Stimulated activated CD4-positive, alpha-beta T cell treated with anti-CD3 and anti-CD28 coated beads, Interleukin-12 subunit alpha, Interleukin-12 subunit beta, amount 100 ng/mL, for 48 hours (primary cell): ENCODE measurements at regions not wholly inside any gene's neighbourhood (a gene's known extent, or its start where the extent isn't known, plus 50 kb on each side); places are given as distances from the start of the nearest gene placed in this dataset.
"Not testable (repeated sequence)": the region's sequence is repeated elsewhere in the genome, so short reads cannot be mapped to it uniquely, and the experiment has no call there.

Source experiments
- DNase-seq, 3 donors: peaks; one replicate each; pipeline ENCODE4 v3.0.0-alpha.2; 2020; ENCODE audit warnings: low read depth in 2 of 3, low spot score in 1 of 3

GRCh38 chr6:114714836-114715507 lies 372.1 kb upstream of the HS3ST5 start:
- DNase-seq = no peak

- DNase-seq = no peak
Observed at GRCh38 chr6:114713690-114714089, 370.9 kb upstream of the HS3ST5 start.

- no peak for DNase-seq
Observed at GRCh38 chr6:114712129-114712662, 369.4 kb upstream of the HS3ST5 start.

GRCh38 chr6:114707081-114707620 lies 364.3 kb upstream of the HS3ST5 start:
- no peak for DNase-seq

- no peak for DNase-seq
Observed at GRCh38 chr6:114690625-114691024, 347.8 kb upstream of the HS3ST5 start.

GRCh38 chr6:114659513-114659912 lies 316.7 kb upstream of the HS3ST5 start:
- DNase-seq = no peak

GRCh38 chr6:114651611-114652010 lies 308.8 kb upstream of the HS3ST5 start:
- no peak for DNase-seq

GRCh38 chr6:114650891-114651290 lies 308.1 kb upstream of the HS3ST5 start:
- no peak for DNase-seq

- DNase-seq = no peak
Observed at GRCh38 chr6:114649298-114649697, 306.5 kb upstream of the HS3ST5 start.

GRCh38 chr6:114648847-114649246 lies 306.0 kb upstream of the HS3ST5 start:
- DNase-seq = no peak

- no peak for DNase-seq
Observed at GRCh38 chr6:114638341-114638740, 295.5 kb upstream of the HS3ST5 start.

- DNase-seq = no peak
Observed at GRCh38 chr6:114634016-114634415, 291.2 kb upstream of the HS3ST5 start.

- DNase-seq = not testable (repeated sequence)
Observed at GRCh38 chr6:114626226-114626625, 283.4 kb upstream of the HS3ST5 start.

- no peak for DNase-seq
Observed at GRCh38 chr6:114619621-114620200, 276.9 kb upstream of the HS3ST5 start.

GRCh38 chr6:114611696-114612095 lies 268.9 kb upstream of the HS3ST5 start:
- DNase-seq = no peak

- DNase-seq = no peak
Observed at GRCh38 chr6:114608091-114608490, 265.3 kb upstream of the HS3ST5 start.

GRCh38 chr6:114605656-114606055 lies 262.8 kb upstream of the HS3ST5 start:
- no peak for DNase-seq

GRCh38 chr6:114600381-114600780 lies 257.6 kb upstream of the HS3ST5 start:
- DNase-seq = no peak

- DNase-seq = no peak
Observed at GRCh38 chr6:114595591-114595990, 252.8 kb upstream of the HS3ST5 start.

GRCh38 chr6:114595186-114595585 lies 252.4 kb upstream of the HS3ST5 start:
- DNase-seq = no peak

GRCh38 chr6:114592506-114592905 lies 249.7 kb upstream of the HS3ST5 start:
- no peak for DNase-seq

GRCh38 chr6:114588726-114589125 lies 245.9 kb upstream of the HS3ST5 start:
- no peak for DNase-seq

- DNase-seq = no peak
Observed at GRCh38 chr6:114586298-114586697, 243.5 kb upstream of the HS3ST5 start.
